ENCODE measurements at regions not wholly inside any gene's neighbourhood (a gene's known extent, or its start where the extent isn't known, plus 50 kb on each side); places are given as distances from the start of the nearest gene placed in this dataset.

DNA sequence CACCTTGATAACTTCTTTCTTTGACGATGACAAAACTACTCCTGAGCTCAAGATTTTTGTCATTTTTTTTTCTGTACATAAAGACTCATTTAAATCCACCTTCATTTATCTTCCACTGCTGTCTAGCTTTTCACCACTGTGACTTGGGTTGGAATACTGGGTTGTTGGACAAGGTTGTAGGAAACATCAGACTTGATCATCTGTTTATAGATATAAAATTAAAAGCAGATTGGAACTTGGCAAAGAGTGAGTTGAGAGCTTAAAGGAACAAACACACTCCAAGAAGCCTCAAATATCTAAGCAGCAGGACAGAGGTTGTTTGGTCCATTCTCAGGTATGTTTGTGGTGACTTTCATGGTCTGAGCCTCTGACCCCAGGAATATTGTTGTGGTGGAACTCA, 141.7 kb upstream of the NDN start:
- Histone ChIP-seq H3K9me3 (ENCODE audit: control insufficient read depth in 2 of 2, insufficient read depth in 1 of 2, low read depth in 1 of 2, low read length in 1 of 2) (no peaks in the 10 kb centered on the region), H3K36me3 (ENCODE audit: control insufficient read depth in 2 of 2, insufficient read depth in 2 of 2, low read length in 1 of 2) (no peaks in the 10 kb centered on the region), H3K27me3 (ENCODE audit: control insufficient read depth in 1 of 2, insufficient read depth in 2 of 2, low read length in 2 of 2) (no peaks in the 10 kb centered on the region), H3K4me1 (ENCODE audit: control insufficient read depth in 2 of 2, insufficient read depth in 2 of 2, low read length in 1 of 2) (no peaks in the 10 kb centered on the region), H3K4me3 (ENCODE audit: low read depth in 1 of 2, low read length in 2 of 2) (no peak overlapping the region), H3K27ac (ENCODE audit: low read depth in 2 of 2, low read length in 1 of 2) (no peak overlapping the region)
- WGBS, 2 donors, result 43 to 63% methylated on average over 1 of the region's 1 CpG

DNA sequence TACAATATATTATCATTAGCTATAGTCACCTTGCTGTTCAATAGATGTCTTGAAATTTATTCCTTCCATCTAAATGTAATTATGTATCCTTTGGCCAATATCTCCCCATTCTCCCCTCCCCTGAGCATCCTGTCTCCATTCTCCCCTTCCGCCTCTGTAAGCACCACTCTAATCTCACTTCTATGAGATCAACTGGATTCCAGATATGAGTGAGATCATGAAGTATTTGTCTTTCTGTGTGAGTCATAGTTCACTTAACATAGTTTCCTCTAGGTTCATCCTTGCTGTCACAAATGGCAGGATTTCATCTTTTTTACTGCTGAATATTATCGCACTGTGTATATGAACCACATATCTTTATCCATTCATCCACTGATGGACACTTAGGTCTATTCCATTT, 148.8 kb upstream of the NDN start:
- Histone ChIP-seq H3K9me3 (ENCODE audit: control insufficient read depth in 2 of 2, insufficient read depth in 1 of 2, low read depth in 1 of 2, low read length in 1 of 2) (no peaks in the 10 kb centered on the region), H3K36me3 (ENCODE audit: control insufficient read depth in 2 of 2, insufficient read depth in 2 of 2, low read length in 1 of 2) (no peaks in the 10 kb centered on the region), H3K4me1 (ENCODE audit: control insufficient read depth in 2 of 2, insufficient read depth in 2 of 2, low read length in 1 of 2) (no peaks in the 10 kb centered on the region), H3K27ac (ENCODE audit: low read depth in 2 of 2, low read length in 1 of 2) (no peak overlapping the region), H3K27me3 (ENCODE audit: control insufficient read depth in 1 of 2, insufficient read depth in 2 of 2, low read length in 2 of 2) (no peaks in the 10 kb centered on the region), H3K4me3 (ENCODE audit: low read depth in 1 of 2, low read length in 2 of 2) (no peak overlapping the region)
- 86 to 95% methylated on average over 2 of the region's 2 CpGs for WGBS, 2 donors

DNA sequence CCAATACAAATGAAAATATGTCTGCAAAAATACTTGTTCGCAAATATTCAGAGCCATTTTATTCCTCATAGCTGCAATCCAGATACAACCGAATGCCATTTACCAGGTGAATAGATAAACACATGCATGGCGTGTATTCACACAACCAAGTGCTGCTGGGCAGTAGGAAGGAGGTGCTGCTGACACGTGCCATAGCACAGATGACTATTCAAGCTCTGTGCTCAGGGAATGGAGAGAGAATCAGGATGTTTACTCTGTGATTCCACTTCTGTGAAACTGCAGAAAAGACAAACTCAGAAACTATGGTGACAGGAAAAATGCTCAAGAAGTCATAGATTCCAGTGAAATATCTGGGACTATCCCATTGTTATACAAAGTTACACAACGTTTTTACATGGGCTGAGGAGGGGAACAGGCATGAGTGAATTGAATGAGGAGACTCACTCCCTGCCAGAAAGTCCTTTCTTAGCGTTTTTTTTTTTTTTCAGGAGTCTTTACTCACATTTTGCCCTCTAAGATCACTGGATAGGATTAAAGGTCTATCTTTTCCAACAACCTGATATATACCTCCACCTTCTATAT, 152.9 kb upstream of the NDN start:
- Histone ChIP-seq H3K4me1 (ENCODE audit: control insufficient read depth in 2 of 2, insufficient read depth in 2 of 2, low read length in 1 of 2) (no peaks in the 10 kb centered on the region), H3K9me3 (ENCODE audit: control insufficient read depth in 2 of 2, insufficient read depth in 1 of 2, low read depth in 1 of 2, low read length in 1 of 2) (peaks cover 0 to 3% of the 10 kb centered on the region in 2 donors), H3K36me3 (ENCODE audit: control insufficient read depth in 2 of 2, insufficient read depth in 2 of 2, low read length in 1 of 2) (no peaks in the 10 kb centered on the region), H3K27ac (ENCODE audit: low read depth in 2 of 2, low read length in 1 of 2) (no peak overlapping the region), H3K4me3 (ENCODE audit: low read depth in 1 of 2, low read length in 2 of 2) (no peak overlapping the region), H3K27me3 (ENCODE audit: control insufficient read depth in 1 of 2, insufficient read depth in 2 of 2, low read length in 2 of 2) (no peaks in the 10 kb centered on the region)
- WGBS, 2 donors, result 44 to 47% methylated on average over 6 of the region's 6 CpGs

DNA sequence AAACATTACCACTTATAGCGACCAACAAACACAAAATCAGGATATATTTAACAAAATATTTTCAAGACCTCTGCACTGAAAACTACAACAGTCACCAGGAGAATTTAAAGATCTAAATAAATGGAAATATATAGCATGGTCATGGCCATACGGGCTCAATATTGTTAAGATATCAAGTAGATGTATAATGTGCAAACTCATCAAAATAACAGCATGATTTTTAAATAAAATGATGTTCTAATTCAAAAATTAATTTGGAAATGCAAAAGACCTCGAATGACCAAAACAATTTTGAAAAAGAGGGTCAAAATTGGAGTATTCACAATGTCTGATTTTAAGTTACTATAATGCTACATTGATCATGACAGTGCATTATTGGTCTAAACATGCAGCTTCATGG, 159.1 kb upstream of the NDN start:
- Histone ChIP-seq H3K27ac (ENCODE audit: low read depth in 2 of 2, low read length in 1 of 2) (no peak overlapping the region), H3K4me1 (ENCODE audit: control insufficient read depth in 2 of 2, insufficient read depth in 2 of 2, low read length in 1 of 2) (no peaks in the 10 kb centered on the region), H3K36me3 (ENCODE audit: control insufficient read depth in 2 of 2, insufficient read depth in 2 of 2, low read length in 1 of 2) (no peaks in the 10 kb centered on the region), H3K9me3 (ENCODE audit: control insufficient read depth in 2 of 2, insufficient read depth in 1 of 2, low read depth in 1 of 2, low read length in 1 of 2) (peaks cover 2 to 3% of the 10 kb centered on the region in 2 donors), H3K4me3 (ENCODE audit: low read depth in 1 of 2, low read length in 2 of 2) (no peak overlapping the region), H3K27me3 (ENCODE audit: control insufficient read depth in 1 of 2, insufficient read depth in 2 of 2, low read length in 2 of 2) (no peaks in the 10 kb centered on the region)
- 31 to 40% methylated on average over 3 of the region's 3 CpGs for WGBS, 2 donors

DNA sequence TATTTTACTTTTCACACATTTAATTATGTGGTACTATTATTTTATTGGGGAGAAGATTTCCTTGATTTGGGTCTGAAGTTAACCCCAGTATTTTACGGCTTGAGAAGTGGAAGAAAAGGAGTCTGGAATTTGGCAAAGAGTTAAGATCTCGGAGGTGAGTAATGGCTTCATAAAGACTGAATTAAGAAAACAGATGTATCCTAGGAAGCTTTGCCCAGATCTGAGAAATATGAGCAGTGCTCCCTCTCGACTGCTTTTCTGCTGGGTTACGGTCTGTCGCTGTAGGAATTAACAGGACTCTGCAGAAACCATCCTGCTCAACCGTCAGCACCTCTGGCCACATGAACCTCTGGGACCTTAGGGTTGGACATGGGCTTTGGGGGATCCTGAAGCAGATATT, 163.6 kb upstream of the NDN start:
- Histone ChIP-seq H3K36me3 (ENCODE audit: control insufficient read depth in 2 of 2, insufficient read depth in 2 of 2, low read length in 1 of 2) (no peaks in the 10 kb centered on the region), H3K9me3 (ENCODE audit: control insufficient read depth in 2 of 2, insufficient read depth in 1 of 2, low read depth in 1 of 2, low read length in 1 of 2) (peaks cover 0 to 2% of the 10 kb centered on the region in 2 donors), H3K27ac (ENCODE audit: low read depth in 2 of 2, low read length in 1 of 2) (no peak overlapping the region), H3K4me3 (ENCODE audit: low read depth in 1 of 2, low read length in 2 of 2) (no peak overlapping the region), H3K4me1 (ENCODE audit: control insufficient read depth in 2 of 2, insufficient read depth in 2 of 2, low read length in 1 of 2) (no peaks in the 10 kb centered on the region), H3K27me3 (ENCODE audit: control insufficient read depth in 1 of 2, insufficient read depth in 2 of 2, low read length in 2 of 2) (no peaks in the 10 kb centered on the region)
- 65 to 75% methylated on average over 6 of the region's 6 CpGs for WGBS, 2 donors

DNA sequence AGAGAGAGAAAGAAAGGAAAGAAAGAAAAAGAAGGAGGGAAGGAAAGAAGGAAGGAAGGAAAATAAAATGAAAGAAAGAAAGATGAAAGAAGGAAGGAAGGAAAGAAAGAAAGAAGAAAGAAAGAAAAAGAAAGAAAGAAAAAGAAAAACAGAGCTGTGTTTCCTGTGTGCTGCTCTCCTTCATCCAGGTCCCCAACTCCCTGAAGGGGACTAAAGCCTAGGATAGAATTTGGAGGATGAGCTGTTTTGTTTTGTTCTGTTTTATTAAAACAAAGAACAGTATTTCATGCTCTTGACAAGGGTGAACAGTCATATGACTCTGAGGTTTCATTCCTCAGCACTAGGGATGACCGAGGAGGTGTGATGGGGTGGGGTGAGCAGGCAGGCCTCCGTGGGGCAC, 164.8 kb upstream of the NDN start:
- Histone ChIP-seq H3K36me3 (ENCODE audit: control insufficient read depth in 2 of 2, insufficient read depth in 2 of 2, low read length in 1 of 2) (no peaks in the 10 kb centered on the region), H3K27ac (ENCODE audit: low read depth in 2 of 2, low read length in 1 of 2) (no peak overlapping the region)
- WGBS, 2 donors, result 38 to 57% methylated on average over 2 of the region's 2 CpGs

DNA sequence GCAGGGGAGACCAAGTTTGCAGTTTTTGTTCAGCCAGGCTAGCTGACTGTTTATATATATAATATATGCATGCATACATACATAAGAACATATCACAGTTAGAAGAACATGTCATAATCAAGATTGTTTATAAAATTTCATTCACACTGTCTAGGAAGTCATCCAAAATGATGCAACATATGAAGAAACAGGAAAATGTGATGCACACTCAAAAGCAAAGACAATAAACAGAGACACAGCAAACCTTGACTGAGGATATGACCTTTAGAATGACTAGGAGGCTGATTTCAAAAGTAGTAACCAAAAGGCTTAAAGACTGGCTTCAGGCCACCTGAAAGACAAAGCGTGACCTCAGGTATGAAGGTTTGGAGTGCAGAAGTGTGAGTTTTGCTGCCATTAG, 166.2 kb upstream of the NDN start:
- Histone ChIP-seq H3K27ac (ENCODE audit: low read depth in 2 of 2, low read length in 1 of 2) (no peak overlapping the region), H3K27me3 (ENCODE audit: control insufficient read depth in 1 of 2, insufficient read depth in 2 of 2, low read length in 2 of 2) (no peaks in the 10 kb centered on the region), H3K9me3 (ENCODE audit: control insufficient read depth in 2 of 2, insufficient read depth in 1 of 2, low read depth in 1 of 2, low read length in 1 of 2) (peaks cover 0 to 2% of the 10 kb centered on the region in 2 donors), H3K4me1 (ENCODE audit: control insufficient read depth in 2 of 2, insufficient read depth in 2 of 2, low read length in 1 of 2) (no peaks in the 10 kb centered on the region), H3K4me3 (ENCODE audit: low read depth in 1 of 2, low read length in 2 of 2) (no peak overlapping the region), H3K36me3 (ENCODE audit: control insufficient read depth in 2 of 2, insufficient read depth in 2 of 2, low read length in 1 of 2) (no peaks in the 10 kb centered on the region)
- 57 to 67% methylated on average over 1 of the region's 1 CpG for WGBS, 2 donors

More for the DNA sequence above, 164.8 kb upstream of the NDN start:
- Histone ChIP-seq H3K27me3 (ENCODE audit: control insufficient read depth in 1 of 2, insufficient read depth in 2 of 2, low read length in 2 of 2) (no peaks in the 10 kb centered on the region), H3K4me3 (ENCODE audit: low read depth in 1 of 2, low read length in 2 of 2) (no peak overlapping the region), H3K4me1 (ENCODE audit: control insufficient read depth in 2 of 2, insufficient read depth in 2 of 2, low read length in 1 of 2) (no peaks in the 10 kb centered on the region), H3K9me3 (ENCODE audit: control insufficient read depth in 2 of 2, insufficient read depth in 1 of 2, low read depth in 1 of 2, low read length in 1 of 2) (peaks cover 0 to 2% of the 10 kb centered on the region in 2 donors)

DNA sequence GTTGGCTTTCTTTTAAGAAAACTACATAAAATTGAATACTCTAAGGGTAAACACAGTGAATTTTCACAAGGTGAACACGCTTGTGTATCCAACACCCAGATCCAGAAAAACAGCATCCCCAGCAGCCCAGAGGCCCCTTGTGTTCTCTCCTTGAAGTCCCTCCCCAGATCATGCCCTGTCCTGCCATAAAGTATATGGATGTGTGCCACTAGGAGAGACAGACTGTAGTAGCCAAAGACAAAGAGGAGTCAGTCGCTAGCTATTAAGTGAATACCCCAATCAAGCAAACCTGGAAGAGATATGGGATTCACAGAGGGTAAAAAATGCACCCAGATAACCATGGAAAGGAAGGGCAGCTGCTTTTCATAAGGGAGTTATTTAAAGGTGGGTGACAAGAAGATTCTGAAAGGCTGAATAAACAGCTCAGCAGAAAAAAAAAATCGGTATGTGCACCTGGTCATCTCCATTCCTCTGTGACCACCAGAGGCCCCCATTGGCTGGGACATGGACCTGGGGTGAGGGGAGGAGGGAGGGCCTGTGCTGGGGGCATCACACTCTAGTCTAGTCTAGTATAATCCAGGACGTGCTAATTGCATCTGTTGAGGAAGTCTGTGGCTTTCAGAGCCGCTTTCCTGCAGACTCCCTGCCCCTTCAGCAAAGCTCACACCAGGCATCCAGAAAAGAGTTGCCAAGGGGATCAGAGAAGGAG, 167.3 kb upstream of the NDN start:
- no peak overlapping the region for H3K27ac ChIP-seq (ENCODE audit: low read depth in 2 of 2, low read length in 1 of 2)
- no peaks in the 10 kb centered on the region for H3K4me1 ChIP-seq (ENCODE audit: control insufficient read depth in 2 of 2, insufficient read depth in 2 of 2, low read length in 1 of 2)
- no peaks in the 10 kb centered on the region for H3K27me3 ChIP-seq (ENCODE audit: control insufficient read depth in 1 of 2, insufficient read depth in 2 of 2, low read length in 2 of 2)
- peaks cover 0 to 2% of the 10 kb centered on the region in 2 donors for H3K9me3 ChIP-seq (ENCODE audit: control insufficient read depth in 2 of 2, insufficient read depth in 1 of 2, low read depth in 1 of 2, low read length in 1 of 2)
- no peak overlapping the region for H3K4me3 ChIP-seq (ENCODE audit: low read depth in 1 of 2, low read length in 2 of 2)
- no peaks in the 10 kb centered on the region for H3K36me3 ChIP-seq (ENCODE audit: control insufficient read depth in 2 of 2, insufficient read depth in 2 of 2, low read length in 1 of 2)
- WGBS, 2 donors, result 48 to 49% methylated on average over 5 of the region's 5 CpGs

DNA sequence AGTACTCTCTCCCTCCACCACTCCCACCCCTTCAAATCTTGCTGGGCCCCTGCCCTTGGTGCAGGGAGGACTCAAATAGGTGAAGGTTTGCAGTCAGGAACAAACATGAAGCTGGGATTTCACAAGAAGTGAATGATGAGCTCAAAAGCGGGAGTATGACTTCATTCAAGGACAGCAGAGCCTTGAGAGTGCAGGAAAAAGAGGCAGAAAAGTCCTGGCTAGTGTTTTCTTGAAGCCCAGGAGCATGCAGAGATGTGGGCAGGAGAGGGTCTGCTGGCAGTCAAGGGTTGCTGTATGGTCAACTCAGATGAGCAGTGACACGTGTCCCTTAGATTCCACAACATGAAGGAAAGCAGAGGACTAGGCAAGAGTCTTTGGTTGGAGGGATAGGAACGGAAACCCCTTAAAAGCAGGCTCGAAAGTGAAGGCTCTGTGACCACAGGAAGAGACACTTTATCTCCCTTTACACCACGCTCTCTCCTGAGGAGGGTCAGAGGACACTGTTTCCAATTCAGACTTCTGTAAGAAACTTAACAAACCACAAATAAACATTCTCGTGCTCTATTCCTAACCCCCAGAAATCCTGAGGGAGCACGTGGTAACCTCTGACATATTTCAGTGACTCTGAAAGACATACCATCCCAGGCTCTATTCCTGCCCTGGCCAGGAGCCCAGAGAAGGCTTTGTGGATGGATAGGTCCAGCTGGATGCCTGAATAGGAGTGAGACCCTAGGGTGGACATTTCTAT, 168.0 kb upstream of the NDN start:
- H3K4me3 ChIP-seq (ENCODE audit: low read depth in 1 of 2, low read length in 2 of 2), result no peak overlapping the region
- H3K27ac ChIP-seq (ENCODE audit: low read depth in 2 of 2, low read length in 1 of 2), result no peak overlapping the region
- no peaks in the 10 kb centered on the region for H3K4me1 ChIP-seq (ENCODE audit: control insufficient read depth in 2 of 2, insufficient read depth in 2 of 2, low read length in 1 of 2)
- peaks cover 0 to 2% of the 10 kb centered on the region in 2 donors for H3K9me3 ChIP-seq (ENCODE audit: control insufficient read depth in 2 of 2, insufficient read depth in 1 of 2, low read depth in 1 of 2, low read length in 1 of 2)
- H3K36me3 ChIP-seq (ENCODE audit: control insufficient read depth in 2 of 2, insufficient read depth in 2 of 2, low read length in 1 of 2), result no peaks in the 10 kb centered on the region
- no peaks in the 10 kb centered on the region for H3K27me3 ChIP-seq (ENCODE audit: control insufficient read depth in 1 of 2, insufficient read depth in 2 of 2, low read length in 2 of 2)
- WGBS, 2 donors, result 39% methylated on average over 7 of the region's 7 CpGs
